IPS-18a (cell line): ENCODE measurements at regions not wholly inside any gene's neighbourhood (a gene's known extent, or its start where the extent isn't known, plus 50 kb on each side); places are given as distances from the start of the nearest gene placed in this dataset.

Experiments used
- H3K27ac ChIP-seq: one replicate; pipeline ENCODE4 v1.5.1; 2013; ENCODE audit warnings: low read length
- H3K27me3 ChIP-seq: one replicate; pipeline ENCODE4 v1.6.1; 2013; ENCODE audit warnings: mild to moderate bottlenecking, low read length; ENCODE audit not compliant: control insufficient read depth, insufficient read depth
- H3K36me3 ChIP-seq: one replicate; pipeline ENCODE4 v1.6.1; 2013; ENCODE audit warnings: low read depth, low read length; ENCODE audit not compliant: control insufficient read depth
- H3K4me1 ChIP-seq: one replicate; pipeline ENCODE4 v1.6.1; 2013; ENCODE audit warnings: low read depth, low read length; ENCODE audit not compliant: control insufficient read depth
- H3K4me3 ChIP-seq: one replicate; pipeline ENCODE4 v1.5.1; 2013; ENCODE audit warnings: low read length
- H3K9ac ChIP-seq: one replicate; pipeline ENCODE4 v1.6.1; 2013; ENCODE audit warnings: mild to moderate bottlenecking, low read length, moderate library complexity
- H3K9me3 ChIP-seq: one replicate; pipeline ENCODE4 v1.6.1; 2013; ENCODE audit warnings: low read depth, low read length; ENCODE audit not compliant: control insufficient read depth

DNA sequence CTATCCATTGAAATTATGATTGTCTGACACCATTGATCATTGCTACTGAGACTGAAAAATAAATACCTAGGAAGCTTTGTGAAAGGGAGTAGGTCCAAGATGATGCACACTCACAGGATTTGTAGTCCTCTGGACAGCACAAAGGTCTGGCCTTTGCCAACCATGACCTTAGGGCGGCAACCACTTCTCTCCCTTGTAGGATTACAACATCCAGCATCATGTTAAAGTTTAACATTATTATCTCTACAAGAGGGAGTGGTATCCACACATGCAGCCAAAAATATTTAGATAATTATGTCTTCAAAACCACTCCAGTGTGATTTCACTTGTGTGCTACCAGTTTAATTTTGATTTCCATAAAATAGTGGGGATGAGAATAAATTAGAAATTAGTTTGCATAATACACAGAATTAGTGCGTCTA, 51.1 kb upstream of the NHSL1 start:
- Histone ChIP-seq H3K4me3 (no peak overlapping the region), H3K4me1 (peaks cover 27% of the 10 kb centered on the region), H3K36me3 (no peaks in the 10 kb centered on the region), H3K9ac (no peak overlapping the region), H3K9me3 (no peaks in the 10 kb centered on the region), H3K27me3 (no peaks in the 10 kb centered on the region), H3K27ac (no peak overlapping the region)

DNA sequence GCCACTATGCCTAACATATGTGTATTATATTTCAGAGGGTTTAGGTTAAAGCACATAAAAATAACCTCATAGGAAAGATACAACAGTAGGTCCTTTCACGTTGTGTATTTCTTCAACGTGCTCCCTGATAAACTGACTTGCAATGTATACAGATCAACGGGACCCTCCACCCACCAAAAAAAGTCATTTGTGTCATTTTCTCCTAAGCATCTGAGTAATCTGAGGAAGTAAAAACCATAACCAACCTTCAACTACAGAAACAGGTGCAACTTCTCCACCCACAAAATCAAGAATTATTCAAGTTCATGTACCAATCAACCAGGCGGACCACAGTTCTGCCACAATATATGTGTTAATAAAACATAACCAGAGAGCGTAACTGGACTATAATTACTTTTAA, 54.9 kb upstream of the NHSL1 start:
- Histone ChIP-seq H3K36me3 (no peaks in the 10 kb centered on the region), H3K4me3 (no peak overlapping the region), H3K27me3 (no peaks in the 10 kb centered on the region), H3K9ac (no peak overlapping the region), H3K4me1 (peaks cover 27% of the 10 kb centered on the region), H3K9me3 (no peaks in the 10 kb centered on the region), H3K27ac (no peak overlapping the region)

DNA sequence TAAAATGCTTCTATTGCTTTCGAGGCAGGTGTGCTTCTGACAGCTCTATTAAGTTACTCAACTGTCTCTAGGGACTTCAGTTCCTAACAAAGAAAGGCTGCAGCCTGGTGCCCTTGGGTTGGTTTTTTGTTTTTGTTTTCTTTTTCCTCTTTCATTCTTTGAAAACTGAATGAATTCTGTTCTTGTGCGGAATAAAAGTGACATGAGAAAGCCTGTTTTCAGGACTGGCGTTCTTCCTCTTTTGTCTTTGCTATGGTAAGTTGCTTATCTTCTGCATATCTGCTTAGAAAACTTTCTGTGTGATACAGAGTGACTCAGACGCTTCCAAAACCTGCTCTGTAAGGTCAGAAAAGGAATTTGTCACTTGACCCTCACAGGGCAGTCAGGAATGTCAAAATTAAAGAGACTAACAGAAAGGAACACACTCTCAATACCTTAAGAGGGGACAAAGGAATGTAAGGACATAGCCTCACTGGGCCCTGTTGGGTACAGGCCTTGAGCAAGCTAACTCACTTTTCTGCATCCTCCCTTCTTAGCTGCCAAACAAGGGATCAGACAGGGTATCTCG, 56.2 kb upstream of the NHSL1 start:
- peak overlapping the region; percentile 4 for H3K4me3 ChIP-seq
- H3K9ac ChIP-seq, result peak overlapping the region; percentile 1
- peak overlapping the region; percentile 47 for H3K27ac ChIP-seq

DNA sequence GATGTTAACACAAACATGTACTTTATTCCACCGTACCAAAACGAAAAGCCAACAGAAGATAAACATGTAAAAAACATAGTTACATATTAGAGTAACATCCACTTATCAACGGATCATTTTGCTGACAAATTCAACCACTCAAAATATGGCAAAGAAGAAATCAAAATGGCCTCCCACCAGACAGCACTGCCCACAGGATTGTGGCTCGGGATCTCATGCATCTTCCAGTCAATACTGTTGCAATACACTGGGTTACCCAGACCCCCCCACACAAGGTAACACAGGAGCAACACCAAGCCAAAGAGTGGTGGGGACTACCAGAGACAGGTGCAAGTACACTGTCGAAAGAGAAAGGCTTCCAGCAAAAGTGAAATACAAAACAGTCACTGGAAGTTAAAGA, 57.9 kb upstream of the NHSL1 start:
- Histone ChIP-seq H3K9ac (no peak overlapping the region), H3K36me3 (no peaks in the 10 kb centered on the region), H3K27ac (no peak overlapping the region), H3K4me3 (no peak overlapping the region), H3K9me3 (no peaks in the 10 kb centered on the region), H3K27me3 (no peaks in the 10 kb centered on the region), H3K4me1 (peaks cover 37% of the 10 kb centered on the region)

More for the DNA sequence above, 56.2 kb upstream of the NHSL1 start:
- H3K27me3 ChIP-seq, result no peaks in the 10 kb centered on the region
- no peaks in the 10 kb centered on the region for H3K9me3 ChIP-seq
- H3K36me3 ChIP-seq, result no peaks in the 10 kb centered on the region
- H3K4me1 ChIP-seq, result peaks cover 31% of the 10 kb centered on the region

DNA sequence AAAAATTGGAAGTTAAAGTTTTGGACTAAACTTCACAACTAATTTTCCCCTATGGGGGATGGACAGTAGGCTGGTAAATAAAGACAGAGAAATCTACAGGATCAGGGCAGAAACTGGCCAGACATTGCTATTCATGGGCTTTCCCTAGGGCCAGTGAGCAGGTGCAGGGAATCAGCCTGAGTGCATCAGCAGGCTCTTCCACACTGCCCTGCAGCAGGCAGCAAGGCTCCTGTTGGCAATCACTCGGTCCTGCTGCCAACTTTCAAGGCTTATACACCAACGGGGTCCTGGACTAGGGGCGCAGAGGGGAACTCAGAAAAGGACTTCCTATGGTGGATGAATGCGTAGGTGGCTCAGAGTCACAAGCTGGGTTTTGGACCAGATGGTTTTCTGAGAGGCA, 59.8 kb upstream of the NHSL1 start:
- H3K9ac ChIP-seq, result no peak overlapping the region
- H3K27me3 ChIP-seq, result no peaks in the 10 kb centered on the region
- H3K36me3 ChIP-seq, result no peaks in the 10 kb centered on the region
- peaks cover 35% of the 10 kb centered on the region for H3K4me1 ChIP-seq
- H3K4me3 ChIP-seq, result no peak overlapping the region
- H3K9me3 ChIP-seq, result no peaks in the 10 kb centered on the region
- no peak overlapping the region for H3K27ac ChIP-seq

DNA sequence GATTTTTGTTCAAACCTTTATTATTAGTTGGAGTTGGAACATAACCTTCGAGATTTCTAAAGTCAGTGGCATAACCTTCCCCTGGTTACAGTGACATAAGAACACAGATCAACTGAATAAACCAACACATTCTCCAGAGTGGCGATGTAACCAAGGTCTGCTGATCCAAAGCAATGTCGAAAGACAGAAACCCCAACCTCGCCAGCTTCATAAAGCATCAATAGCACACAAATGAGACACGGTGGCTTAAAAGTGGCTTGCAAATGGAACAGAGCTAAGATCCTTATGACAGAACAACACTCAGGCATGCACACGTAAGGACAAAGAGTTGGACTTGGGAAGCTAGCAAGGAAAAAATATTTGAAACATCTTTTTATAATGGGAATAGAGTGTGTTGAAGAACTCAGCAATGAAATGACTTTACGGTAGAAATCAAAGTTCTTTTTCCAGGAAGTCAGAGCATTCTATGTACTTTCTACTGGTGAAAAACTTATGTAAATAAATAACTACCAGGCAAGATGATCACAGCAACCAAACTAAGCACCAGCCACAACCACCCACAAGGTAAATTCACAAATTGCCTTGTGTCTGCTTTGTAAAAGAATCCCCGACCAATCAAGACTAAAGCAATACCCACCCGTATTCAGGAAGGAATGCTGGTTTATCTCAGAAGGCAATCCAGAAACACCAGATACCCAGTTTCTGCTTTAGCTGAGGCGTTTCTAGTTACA, 61.0 kb upstream of the NHSL1 start:
- H3K9me3 ChIP-seq, result no peaks in the 10 kb centered on the region
- no peak overlapping the region for H3K9ac ChIP-seq
- H3K4me3 ChIP-seq, result no peak overlapping the region
- H3K4me1 ChIP-seq, result peaks cover 26% of the 10 kb centered on the region
- no peak overlapping the region for H3K27ac ChIP-seq
- H3K36me3 ChIP-seq, result no peaks in the 10 kb centered on the region
- no peaks in the 10 kb centered on the region for H3K27me3 ChIP-seq

DNA sequence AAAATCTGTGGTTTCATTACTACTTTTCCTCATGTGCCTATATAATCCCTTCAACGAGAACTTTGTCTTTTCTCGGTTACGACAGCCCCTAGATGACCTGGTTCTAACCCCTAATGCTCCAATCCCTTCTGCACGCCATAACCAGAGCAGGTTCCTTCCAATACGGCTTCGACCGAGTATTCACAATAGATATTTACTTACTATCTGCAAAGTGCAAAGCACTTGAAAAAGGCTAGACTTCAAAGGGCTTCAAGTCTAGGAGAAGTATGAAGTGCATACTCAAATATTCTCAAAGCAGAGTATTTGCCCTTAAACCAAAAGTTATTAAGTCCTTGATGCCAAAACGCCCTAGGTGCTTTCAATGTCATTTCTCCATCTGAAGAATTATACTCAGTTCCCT, 63.4 kb upstream of the NHSL1 start:
- Histone ChIP-seq H3K27me3 (no peaks in the 10 kb centered on the region), H3K9ac (no peak overlapping the region), H3K4me3 (no peak overlapping the region), H3K27ac (no peak overlapping the region), H3K36me3 (no peaks in the 10 kb centered on the region), H3K9me3 (no peaks in the 10 kb centered on the region), H3K4me1 (peaks cover 10% of the 10 kb centered on the region)

DNA sequence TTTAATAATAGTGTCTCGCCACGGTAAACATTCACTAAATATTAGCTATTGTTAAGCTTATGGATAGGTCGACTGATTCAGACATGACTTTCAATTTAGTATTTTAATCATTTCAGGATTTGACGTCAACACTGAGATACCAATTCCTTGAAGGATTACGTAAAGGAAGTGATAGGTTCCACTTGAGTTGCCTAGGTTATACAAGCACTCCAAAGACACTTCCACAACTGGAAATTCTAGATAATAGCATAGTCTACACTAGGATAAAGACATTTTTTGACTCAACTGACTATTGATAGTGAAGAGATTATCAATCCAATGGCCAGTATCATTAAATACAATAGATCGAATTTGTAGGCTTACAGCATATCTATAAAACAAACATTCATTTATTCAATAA, 63.9 kb upstream of the NHSL1 start:
- Histone ChIP-seq H3K36me3 (no peaks in the 10 kb centered on the region), H3K27ac (no peak overlapping the region), H3K27me3 (no peaks in the 10 kb centered on the region), H3K4me3 (no peak overlapping the region), H3K4me1 (peaks cover 10% of the 10 kb centered on the region), H3K9me3 (no peaks in the 10 kb centered on the region), H3K9ac (no peak overlapping the region)

DNA sequence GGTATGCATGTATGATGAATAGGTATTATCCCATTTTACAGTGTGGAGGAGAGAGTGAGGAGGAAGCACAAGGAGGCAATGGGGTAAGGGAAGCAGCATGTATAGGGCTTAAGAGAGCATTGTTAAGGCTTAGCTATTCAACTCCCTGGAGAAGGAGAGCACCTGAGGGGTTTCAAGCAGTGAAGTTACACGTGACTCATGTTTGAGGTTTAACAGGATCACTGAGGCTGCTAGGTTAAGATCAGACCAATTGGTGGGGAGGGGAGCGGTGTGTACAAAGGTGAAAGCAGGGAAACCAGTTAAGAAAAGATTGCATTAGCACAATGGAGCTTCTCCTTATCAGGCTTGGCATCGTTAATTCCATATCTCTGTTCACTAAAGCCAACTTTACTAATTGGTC, 64.4 kb upstream of the NHSL1 start:
- Histone ChIP-seq H3K9ac (no peak overlapping the region), H3K36me3 (no peaks in the 10 kb centered on the region), H3K4me1 (peaks cover 10% of the 10 kb centered on the region), H3K27me3 (no peaks in the 10 kb centered on the region), H3K9me3 (no peaks in the 10 kb centered on the region), H3K4me3 (no peak overlapping the region), H3K27ac (no peak overlapping the region)

DNA sequence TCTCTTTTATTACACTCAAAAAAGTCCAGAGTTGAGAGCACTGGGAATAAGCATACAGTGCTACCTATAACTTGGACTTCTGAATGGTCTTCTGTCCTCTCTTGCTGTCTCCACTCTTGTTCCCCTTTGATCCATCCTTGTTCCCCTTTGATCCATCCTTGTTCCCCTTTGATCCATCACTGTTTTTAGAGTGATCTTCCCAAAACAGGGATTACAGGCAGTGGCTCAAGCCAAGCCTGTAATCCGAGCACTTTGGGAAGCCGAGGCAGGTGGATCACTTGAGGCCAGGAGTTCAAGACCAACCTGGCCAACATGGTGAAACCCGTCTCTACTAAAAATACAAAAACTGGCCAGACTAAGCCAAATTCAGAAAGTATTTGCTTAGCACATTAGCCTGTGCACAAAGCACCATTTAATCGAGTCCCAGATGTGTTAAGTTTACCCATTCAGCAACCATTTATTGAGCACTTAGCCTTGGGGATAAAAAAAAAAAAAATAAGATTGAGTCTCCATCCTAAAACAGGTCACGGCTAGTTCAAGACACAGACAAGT, 65.0 kb upstream of the NHSL1 start:
- no peaks in the 10 kb centered on the region for H3K27me3 ChIP-seq
- H3K36me3 ChIP-seq, result no peaks in the 10 kb centered on the region
- H3K9me3 ChIP-seq, result no peaks in the 10 kb centered on the region
- peaks cover 10% of the 10 kb centered on the region for H3K4me1 ChIP-seq
- H3K4me3 ChIP-seq, result no peak overlapping the region
- H3K9ac ChIP-seq, result no peak overlapping the region
- H3K27ac ChIP-seq, result no peak overlapping the region

DNA sequence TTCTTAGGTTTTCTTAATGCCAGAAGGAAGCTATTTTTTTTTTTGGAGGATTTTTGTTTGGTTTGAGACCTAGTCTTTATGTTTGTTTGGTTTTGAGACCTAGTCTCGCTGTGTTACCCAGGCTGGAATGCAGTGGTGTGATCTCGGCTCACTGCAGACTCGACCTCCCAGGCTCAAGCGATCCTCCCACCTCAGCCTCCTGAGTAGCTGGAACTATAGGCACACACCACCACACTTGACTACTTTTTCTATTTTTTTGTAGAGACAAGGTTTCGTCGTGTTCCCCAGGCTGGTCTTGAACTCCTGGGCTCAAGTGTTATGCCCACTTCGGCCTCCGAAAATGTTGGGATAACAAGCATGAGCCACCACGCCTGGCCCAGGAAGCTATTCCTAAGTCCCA, 67.8 kb upstream of the NHSL1 start:
- H3K27ac ChIP-seq, result no peak overlapping the region

DNA sequence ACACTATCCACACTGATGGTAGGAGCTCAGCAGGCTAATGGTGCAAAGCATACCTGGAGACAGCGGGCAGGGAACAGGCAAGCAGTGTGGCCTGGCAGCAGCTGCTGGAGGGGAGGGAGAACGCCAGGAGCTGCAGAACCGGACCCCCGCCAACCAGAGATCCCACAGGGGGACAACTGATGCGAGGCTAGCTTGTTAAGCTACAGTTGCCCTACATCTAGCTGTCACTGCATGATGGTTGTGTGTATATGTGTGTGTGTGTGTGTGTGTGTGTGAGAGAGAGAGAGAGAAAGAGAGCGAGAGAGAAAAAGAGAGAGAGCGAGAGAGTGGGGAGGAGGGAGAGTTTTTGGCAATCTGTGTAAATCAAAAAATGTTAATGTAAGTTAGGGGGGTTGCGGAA, 69.7 kb upstream of the NHSL1 start:
- H3K27me3 ChIP-seq, result peaks cover 7% of the 10 kb centered on the region
- no peaks in the 10 kb centered on the region for H3K36me3 ChIP-seq
- H3K4me3 ChIP-seq, result no peak overlapping the region
- no peak overlapping the region for H3K9ac ChIP-seq
- H3K27ac ChIP-seq, result no peak overlapping the region
- H3K4me1 ChIP-seq, result peaks cover 26% of the 10 kb centered on the region
- no peaks in the 10 kb centered on the region for H3K9me3 ChIP-seq

More for the DNA sequence above, 67.8 kb upstream of the NHSL1 start:
- no peak overlapping the region for H3K9ac ChIP-seq
- no peak overlapping the region for H3K4me3 ChIP-seq
- peaks cover 7% of the 10 kb centered on the region for H3K27me3 ChIP-seq
- H3K36me3 ChIP-seq, result no peaks in the 10 kb centered on the region
- H3K9me3 ChIP-seq, result no peaks in the 10 kb centered on the region
- peaks cover 20% of the 10 kb centered on the region for H3K4me1 ChIP-seq
